Right lobe of liver (tissue), 6 donors: ENCODE measurements at regions not wholly inside any gene's neighbourhood (a gene's known extent, or its start where the extent isn't known, plus 50 kb on each side); places are given as distances from the start of the nearest gene placed in this dataset.

Source experiments
- ATAC-seq, 4 donors: fragments of 200-7000 bp; cut with Tn5 transposase; one replicate each; pipeline ENCODE4 v1.9.1; 2020; ENCODE audit warnings: mild to moderate bottlenecking in 4 of 4, moderate library complexity in 4 of 4
- DNase-seq, 3 donors: peaks; one replicate each; pipeline ENCODE4 v3.0.0-alpha.2; 2020
- H3K27ac ChIP-seq, 3 donors: fragments of 200-600 bp; one replicate each; pipeline ENCODE4 v1.8.0; 2022
- H3K27me3 ChIP-seq, 2 donors: fragments of 200-600 bp; one replicate each; pipeline ENCODE4 v1.8.0; 2022
- H3K36me3 ChIP-seq, 4 donors: fragments of 200-600 bp; sonication (generic) in 1 of 4; one replicate each; pipeline versions ENCODE4 v1.5.1 to v1.8.0; 2017 to 2022; ENCODE audit warnings: control low read depth in 1 of 4
- H3K4me1 ChIP-seq, 4 donors: fragments of 200-600 bp; sonication (generic) in 1 of 4; one replicate each; pipeline versions ENCODE4 v1.5.1 to v1.8.0; 2017 to 2022; ENCODE audit warnings: control low read depth in 1 of 4
- H3K4me3 ChIP-seq, 3 donors: fragments of 200-600 bp; one replicate each; pipeline ENCODE4 v1.8.0; 2022
- H3K9me3 ChIP-seq, 4 donors: fragments of 200-600 bp; sonication (generic) in 1 of 4; one replicate each; pipeline versions ENCODE4 v1.5.1 to v1.8.0; 2017 to 2022; ENCODE audit warnings: control low read depth in 1 of 4
- CTCF ChIP-seq, 4 donors: fragments of 200-600 bp in 3 of 4; fragments of 450-650 bp in 1 of 4; IDR thresholded peaks; one replicate each; pipeline versions ENCODE4 v1.5.1 to v1.8.0; 2016 to 2022; ENCODE audit warnings: antibody characterized with exemption in 4 of 4, mild to moderate bottlenecking in 2 of 4
- POLR2A ChIP-seq: fragments of 450-650 bp; IDR thresholded peaks from one replicate; pipeline ENCODE4 v1.6.1; 2017; ENCODE audit warnings: antibody characterized with exemption, mild to moderate bottlenecking
- WGBS: methylation state at CpG from one replicate; pipeline ENCODE4 v1.1.6; 2018; ENCODE audit warnings: low coverage, low lambda C conversion rate; ENCODE audit not compliant: insufficient coverage; ENCODE audit errors: missing lambda C conversion rate; 5-methylcytosine and 5-hydroxymethylcytosine counted together
- intact Hi-C, 2 donors: fragments of 100-400 bp; cut with DNase I; formaldehyde crosslinking; loops; one replicate each; pipeline versions ENCODE4 v1.11.2 to v1.14.1; 2022
- donor health status: DM: no; HTN: yes; CAD: no.
- donor health status: DM: no; HTN: no; CAD: no.
- donor health status: DM: no; HTN: no; CAD: no.
- donor health status: DM: no; HTN: yes; CAD: no.
- donor health status: DM: no; HTN: yes; CAD: no.

GRCh38 chr2:192473331-192473730 lies 278.6 kb upstream of the TMEFF2 start:
- no peaks in the 10 kb centered on the region for H3K27me3 ChIP-seq
- intact Hi-C loops, result no loop called here
- no peak for DNase-seq
- ATAC-seq, result no peak
- no peaks in the 10 kb centered on the region for H3K36me3 ChIP-seq
- TF ChIP-seq POLR2A (no peak), CTCF (IDR thresholded peaks at IDR 0.05) (no peak)
- H3K9me3 ChIP-seq, result no peaks in the 10 kb centered on the region
- no peaks in the 10 kb centered on the region for H3K4me1 ChIP-seq
- H3K27ac ChIP-seq, result no peak overlapping the region
- WGBS, result 0% methylated on average over 1 of the region's 1 CpG
- H3K4me3 ChIP-seq, result no peak overlapping the region

GRCh38 chr2:192471982-192472381 lies 277.2 kb upstream of the TMEFF2 start:
- no peaks in the 10 kb centered on the region for H3K36me3 ChIP-seq
- no peak for ATAC-seq

GRCh38 chr2:192469612-192470011 lies 274.9 kb upstream of the TMEFF2 start:
- no peak overlapping the region for H3K4me3 ChIP-seq
- intact Hi-C loops, result no loop called here
- WGBS, result 60% methylated on average over 1 of the region's 1 CpG
- no peaks in the 10 kb centered on the region for H3K4me1 ChIP-seq
- no peaks in the 10 kb centered on the region for H3K36me3 ChIP-seq
- no peak overlapping the region for H3K27ac ChIP-seq
- no peak for TF ChIP-seq CTCF (IDR thresholded peaks at IDR 0.05)
- TF ChIP-seq POLR2A, result no peak
- no peaks in the 10 kb centered on the region for H3K9me3 ChIP-seq
- H3K27me3 ChIP-seq, result no peaks in the 10 kb centered on the region
- ATAC-seq (no peak), DNase-seq (no peak)

More at GRCh38 chr2:192471982-192472381, 277.2 kb upstream of the TMEFF2 start:
- Histone ChIP-seq H3K27ac (no peak overlapping the region), H3K9me3 (no peaks in the 10 kb centered on the region), H3K27me3 (no peaks in the 10 kb centered on the region), H3K4me3 (no peak overlapping the region), H3K4me1 (no peaks in the 10 kb centered on the region)
- TF ChIP-seq CTCF (IDR thresholded peaks at IDR 0.05) (no peak), POLR2A (no peak)
- DNase-seq, result no peak
- intact Hi-C loops, result no loop called here

- intact Hi-C loops, result no loop called here
- Histone ChIP-seq H3K4me1 (no peaks in the 10 kb centered on the region), H3K4me3 (no peak overlapping the region), H3K27me3 (no peaks in the 10 kb centered on the region), H3K27ac (no peak overlapping the region), H3K9me3 (no peaks in the 10 kb centered on the region), H3K36me3 (no peaks in the 10 kb centered on the region)
- 56% methylated on average over 4 of the region's 4 CpGs for WGBS
- no peak for ATAC-seq
- no peak for DNase-seq
- TF ChIP-seq POLR2A, result no peak
- TF ChIP-seq CTCF (IDR thresholded peaks at IDR 0.05), result no peak
These were observed 273.4 kb upstream of the TMEFF2 start for GRCh38 chr2:192467953-192468660.

- Histone ChIP-seq H3K27ac (no peak overlapping the region), H3K36me3 (no peaks in the 10 kb centered on the region), H3K4me3 (no peak overlapping the region), H3K4me1 (no peaks in the 10 kb centered on the region), H3K27me3 (no peaks in the 10 kb centered on the region), H3K9me3 (no peaks in the 10 kb centered on the region)
- TF ChIP-seq CTCF (IDR thresholded peaks at IDR 0.05), result no peak
- no peak for TF ChIP-seq POLR2A
- WGBS, result 57% methylated on average over 1 of the region's 1 CpG
- intact Hi-C loops, result no loop called here
- ATAC-seq, result peak in 2 of 4 donors; percentile 17 to 46
- DNase-seq, result peak in 1 of 3 donors; percentile 50
These were observed 270.4 kb upstream of the TMEFF2 start for GRCh38 chr2:192465141-192465540.
